B cell (primary cell): ENCODE measurements at regions not wholly inside any gene's neighbourhood (a gene's known extent, or its start where the extent isn't known, plus 50 kb on each side); places are given as distances from the start of the nearest gene placed in this dataset.

ENCODE experiments used
- CTCF ChIP-seq: fragments of 200-600 bp; IDR thresholded peaks from one replicate; pipeline ENCODE4 v1.8.0; 2022; ENCODE audit warnings: antibody characterized with exemption, mild to moderate bottlenecking
- EZH2 ChIP-seq: IDR thresholded peaks from 2 replicates; pipeline ENCODE4 v1.6.1; 2012; ENCODE audit warnings: borderline replicate concordance, low read depth, mild to moderate bottlenecking, moderate library complexity, low read length; ENCODE audit not compliant: insufficient read depth, poor library complexity, severe bottlenecking

GRCh38 chr9:16262477-16263261 is 607.8 kb downstream of the BNC2 start:
- no peak for TF ChIP-seq CTCF
- no peak for TF ChIP-seq EZH2
